ENCODE measurements at regions not wholly inside any gene's neighbourhood (a gene's known extent, or its start where the extent isn't known, plus 50 kb on each side); places are given as distances from the start of the nearest gene placed in this dataset.

DNA sequence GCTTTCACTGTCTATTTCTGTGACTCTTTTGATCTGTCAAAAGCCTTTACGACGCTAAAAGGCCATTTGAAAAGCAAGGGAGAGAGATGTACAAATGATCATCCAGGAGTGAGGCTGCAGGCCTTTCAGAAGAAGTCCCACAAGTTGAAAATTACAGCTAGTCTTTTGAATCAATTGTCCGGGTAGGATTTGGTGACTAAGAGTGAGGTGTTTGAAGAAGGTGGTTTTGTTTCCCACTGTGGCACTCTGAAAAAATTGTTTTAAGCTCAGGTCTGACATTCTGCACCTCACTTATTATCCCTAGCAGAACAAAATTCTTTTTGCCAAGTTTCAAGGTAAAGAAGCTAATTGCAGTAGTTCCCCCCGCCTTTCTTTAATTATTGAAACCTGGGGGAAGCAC, 50.8 kb upstream of the TMEM108 start:
- TF ChIP-seq CTCF (IDR thresholded peaks at IDR 0.05): no peak
- no peak for TF ChIP-seq EP300 (IDR thresholded peaks at IDR 0.05; ENCODE audit: low read depth)

Data from transverse colon (tissue), 3 donors.